Frontal cortex (tissue), 3 donors: ENCODE measurements at regions not wholly inside any gene's neighbourhood (a gene's known extent, or its start where the extent isn't known, plus 50 kb on each side); places are given as distances from the start of the nearest gene placed in this dataset.

Experiments used
- DNase-seq, 2 donors: peaks; one replicate each; pipeline ENCODE4 v3.0.0; 2012; ENCODE audit warnings: low spot score in 2 of 2
- FAIRE-seq: peaks from 2 replicates; lab custom pipeline; 2012; peaks lifted over from hg19 to GRCh38; lab: Jason Lieb, UNC
- donor health status: control.
- donor health status: control.
- donor health status: control.

- FAIRE-seq: no peak
Measured at GRCh38 chr21:41071258-41072171, 96.4 kb upstream of the BACE2 start.

GRCh38 chr21:41073558-41073957 is 94.4 kb upstream of the BACE2 start:
- no peak for DNase-seq
- no peak for FAIRE-seq

More at GRCh38 chr21:41071258-41072171, 96.4 kb upstream of the BACE2 start:
- no peak for DNase-seq

DNA sequence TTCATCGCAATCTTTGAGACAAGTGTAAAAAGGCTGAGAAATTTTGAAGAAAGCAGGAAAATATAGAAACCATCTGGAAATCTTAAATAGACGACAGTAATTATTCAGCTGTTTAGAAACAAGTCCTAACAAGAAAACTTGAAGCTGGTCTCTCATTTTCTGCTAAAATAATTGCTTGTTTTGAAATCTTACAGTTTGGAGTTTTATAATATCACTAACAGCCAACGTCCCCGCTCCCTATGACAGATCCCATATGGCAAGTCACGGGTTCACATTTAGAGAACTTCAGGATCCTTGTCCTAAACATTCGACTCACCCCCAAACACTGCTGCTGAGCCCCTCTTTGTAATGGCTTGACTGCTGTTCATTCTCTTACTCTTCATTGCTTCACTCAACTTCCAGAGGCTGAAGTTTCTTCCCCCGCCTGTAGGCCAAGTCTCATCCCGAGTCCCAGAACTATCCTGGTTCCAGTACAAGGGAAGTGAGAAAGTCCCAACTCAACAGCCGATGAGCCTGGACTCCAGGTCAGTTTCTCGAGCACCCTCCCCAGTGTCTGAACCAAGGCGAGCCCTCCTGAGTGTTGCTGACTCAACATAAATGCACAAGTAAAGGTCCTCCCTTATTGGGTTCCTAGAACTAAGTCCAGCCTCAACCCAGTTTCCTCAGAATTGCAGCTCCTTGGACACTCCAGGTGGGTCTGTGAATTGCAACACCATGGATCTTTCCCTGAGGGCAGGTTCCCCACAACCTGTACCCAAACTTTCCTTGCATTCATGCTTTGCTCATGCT is 93.4 kb upstream of the BACE2 start:
- no peak for DNase-seq

GRCh38 chr21:41075656-41076055 is 92.3 kb upstream of the BACE2 start:
- DNase-seq (no peak), FAIRE-seq (no peak)

More for the DNA sequence above, 93.4 kb upstream of the BACE2 start:
- no peak for FAIRE-seq

DNA sequence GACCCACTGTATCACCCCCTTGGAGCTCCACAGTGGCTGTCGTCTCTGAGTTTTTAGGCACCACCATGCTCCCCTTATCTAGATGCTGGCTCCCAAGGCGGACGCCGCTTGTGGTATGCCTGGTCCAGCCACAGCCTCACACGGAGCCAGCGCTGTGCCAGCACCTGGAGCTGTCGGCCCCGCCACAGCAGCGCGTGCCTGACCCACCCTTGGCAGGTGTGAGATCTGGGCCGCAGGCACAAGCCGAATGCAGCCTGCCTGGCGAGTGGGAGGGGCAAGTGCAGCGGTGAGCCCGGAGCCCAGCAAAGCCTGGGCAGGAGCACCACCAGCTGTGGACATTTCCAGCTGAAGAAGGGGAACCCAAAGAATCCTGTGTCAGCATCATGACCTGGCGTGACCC is 91.9 kb upstream of the BACE2 start:
- FAIRE-seq (no peak), DNase-seq (no peak)

DNA sequence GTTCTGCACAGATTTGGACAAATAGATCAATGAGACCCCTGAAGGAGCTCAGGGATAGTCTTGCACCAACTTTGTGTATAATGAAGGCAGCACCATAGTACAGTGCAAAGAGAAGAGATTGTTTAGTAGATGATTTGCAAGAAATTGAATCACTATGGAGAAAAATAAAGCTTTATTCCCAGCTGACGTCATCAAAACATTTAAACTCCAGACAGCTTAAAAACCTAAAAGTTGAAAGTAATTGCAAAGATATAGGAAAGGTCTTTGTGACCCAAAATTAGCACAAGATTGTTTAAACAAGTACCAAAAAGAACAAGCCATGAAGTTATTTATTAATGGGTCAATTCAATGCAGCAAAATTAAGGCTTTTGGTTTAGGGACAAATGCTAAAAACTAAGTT is 88.8 kb upstream of the BACE2 start:
- DNase-seq: no peak
- no peak for FAIRE-seq

DNA sequence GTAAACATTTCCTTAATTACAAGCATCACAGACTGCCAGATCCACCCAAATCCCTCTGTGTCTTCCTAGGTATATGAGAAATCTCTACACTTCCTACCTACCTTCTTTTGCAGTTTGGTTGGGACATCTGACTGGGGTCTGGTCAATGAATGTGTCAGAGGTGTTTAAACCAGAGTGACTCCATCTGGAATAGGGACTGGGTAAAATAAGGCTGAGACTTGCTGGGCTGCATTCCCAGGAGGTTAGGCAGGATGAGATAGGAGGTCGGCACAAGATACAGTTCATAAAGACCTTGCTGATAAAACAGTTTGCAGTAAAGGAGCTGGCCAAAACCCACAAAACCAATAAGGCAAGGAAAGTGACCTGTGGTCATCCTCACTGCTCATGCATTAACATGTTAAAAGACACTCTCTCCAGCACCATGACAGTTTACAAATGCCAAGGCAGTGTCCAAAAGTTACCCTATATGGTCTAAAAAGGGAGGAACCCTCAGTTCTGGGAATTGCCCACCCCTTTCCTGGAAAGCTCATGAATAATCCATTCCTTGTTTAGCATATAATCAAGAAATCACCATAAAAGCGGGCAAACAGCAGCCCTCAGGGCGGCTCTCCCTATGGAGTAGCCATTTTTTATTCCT is 87.4 kb upstream of the BACE2 start:
- DNase-seq (no peak), FAIRE-seq (no peak)

- FAIRE-seq (no peak), DNase-seq (no peak)
Measured at GRCh38 chr21:41086569-41086968, 81.4 kb upstream of the BACE2 start.

DNA sequence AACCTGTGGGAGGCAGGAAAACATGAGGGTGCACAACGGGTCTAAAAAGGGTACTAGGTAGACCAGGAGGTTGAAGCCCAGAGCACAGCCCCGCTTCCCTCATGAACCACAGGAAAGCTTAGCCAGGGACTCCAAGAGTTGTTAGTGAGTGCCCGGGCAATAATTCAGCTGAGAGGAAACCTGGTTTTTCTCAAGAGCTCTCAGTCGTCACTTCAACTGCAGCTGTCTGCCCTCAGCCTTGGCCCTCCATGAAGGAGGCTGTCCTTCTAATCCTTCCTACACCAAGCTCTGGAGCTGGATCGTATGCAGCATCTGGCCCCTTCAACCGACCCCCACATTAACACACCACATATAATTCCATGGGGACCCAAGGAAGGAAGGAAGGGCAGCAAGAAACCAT is 77.0 kb upstream of the BACE2 start:
- FAIRE-seq: no peak
- no peak for DNase-seq

DNA sequence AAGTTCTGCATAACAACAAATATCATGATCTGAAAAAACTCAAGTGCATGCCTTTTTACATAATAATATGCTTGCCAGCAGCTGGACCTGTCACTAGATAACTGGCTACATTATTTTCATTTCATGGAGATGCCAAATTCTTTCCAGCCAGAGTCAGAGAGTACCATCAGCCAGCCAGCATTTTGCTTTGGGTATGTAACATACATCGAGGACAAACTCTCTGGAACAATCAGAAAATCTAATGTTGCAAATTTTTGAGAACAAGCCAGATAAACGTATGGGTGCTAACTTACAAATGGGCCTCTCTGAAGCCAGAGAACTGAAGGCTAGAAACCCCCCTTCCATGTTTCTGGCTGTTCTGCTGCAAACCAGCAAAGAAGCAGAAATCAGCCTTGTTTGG is 76.3 kb upstream of the BACE2 start:
- DNase-seq (no peak), FAIRE-seq (no peak)

DNA sequence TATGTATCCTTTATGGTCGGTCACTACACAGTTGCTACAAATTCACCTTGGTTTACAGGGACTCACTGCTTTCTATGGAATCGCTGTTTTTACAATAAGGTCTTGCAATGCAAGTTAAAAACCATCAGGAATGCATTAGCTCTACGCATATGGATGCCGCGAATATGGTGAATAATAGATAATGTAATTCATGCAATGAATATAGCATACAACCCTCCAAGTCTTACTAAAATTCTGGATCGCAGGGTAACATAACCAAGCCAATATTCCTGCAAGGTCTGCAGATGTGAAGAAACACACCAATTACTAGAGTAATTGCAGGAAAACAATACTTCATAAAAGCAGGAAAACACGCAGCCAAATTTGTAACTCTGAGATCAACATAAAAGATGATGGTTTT is 75.6 kb upstream of the BACE2 start:
- no peak for FAIRE-seq
- no peak for DNase-seq

- FAIRE-seq: no peak
- DNase-seq: no peak
Measured at GRCh38 chr21:41095983-41096382, 72.0 kb upstream of the BACE2 start.

GRCh38 chr21:41098076-41098475 is 69.9 kb upstream of the BACE2 start:
- DNase-seq (no peak), FAIRE-seq (no peak)

DNA sequence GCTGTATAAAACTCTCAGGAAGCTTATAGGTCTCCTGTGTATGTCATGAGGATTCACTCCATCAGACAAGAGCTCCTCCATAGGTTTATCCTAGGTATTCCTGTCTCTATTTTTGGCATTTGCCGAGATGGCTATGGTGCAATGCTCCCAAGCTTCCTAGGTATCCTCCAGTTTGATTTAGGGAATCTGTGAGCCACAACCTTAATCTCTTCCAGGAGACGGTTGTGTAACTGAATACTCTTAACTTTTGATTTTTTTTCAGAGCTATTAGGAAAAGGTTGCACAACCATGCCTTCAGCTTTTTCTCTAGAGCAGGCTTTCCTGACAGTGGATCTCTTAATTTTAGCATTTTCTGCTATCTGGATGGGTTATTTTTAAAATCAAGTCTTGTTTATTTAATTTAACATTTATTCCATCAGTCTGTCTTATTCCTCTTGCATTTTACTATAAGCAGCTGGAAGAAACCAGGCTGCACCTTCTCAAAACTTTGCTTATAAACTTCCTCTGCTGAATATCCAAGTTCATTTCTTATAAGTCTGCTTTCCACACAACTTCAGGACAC is 69.4 kb upstream of the BACE2 start:
- DNase-seq (no peak), FAIRE-seq (no peak)

GRCh38 chr21:41100826-41101550 is 67.0 kb upstream of the BACE2 start:
- DNase-seq: no peak
- FAIRE-seq: no peak

DNA sequence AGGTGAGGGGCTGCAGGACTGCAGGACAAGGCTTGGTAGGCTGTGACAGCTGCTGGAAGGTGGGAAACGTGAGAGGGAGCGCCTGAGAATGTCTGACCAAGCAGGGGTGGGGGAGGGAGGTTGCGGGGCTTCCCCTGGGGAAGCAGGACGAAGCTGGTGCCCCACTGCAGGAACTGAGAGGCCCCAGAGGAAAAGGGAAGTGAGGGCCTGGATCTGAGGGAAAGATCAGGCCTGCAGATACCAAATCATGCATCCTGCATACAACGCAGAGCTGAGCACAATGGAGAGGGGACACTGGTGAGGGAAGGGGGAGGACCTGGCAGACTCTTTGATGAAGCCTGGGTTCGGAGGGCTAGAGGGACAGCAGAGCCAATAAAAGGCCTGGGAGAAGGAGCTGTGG is 65.7 kb upstream of the BACE2 start:
- FAIRE-seq: no peak
- DNase-seq: no peak

- DNase-seq (no peak), FAIRE-seq (no peak)
Measured at GRCh38 chr21:41107602-41108001, 60.4 kb upstream of the BACE2 start.

DNA sequence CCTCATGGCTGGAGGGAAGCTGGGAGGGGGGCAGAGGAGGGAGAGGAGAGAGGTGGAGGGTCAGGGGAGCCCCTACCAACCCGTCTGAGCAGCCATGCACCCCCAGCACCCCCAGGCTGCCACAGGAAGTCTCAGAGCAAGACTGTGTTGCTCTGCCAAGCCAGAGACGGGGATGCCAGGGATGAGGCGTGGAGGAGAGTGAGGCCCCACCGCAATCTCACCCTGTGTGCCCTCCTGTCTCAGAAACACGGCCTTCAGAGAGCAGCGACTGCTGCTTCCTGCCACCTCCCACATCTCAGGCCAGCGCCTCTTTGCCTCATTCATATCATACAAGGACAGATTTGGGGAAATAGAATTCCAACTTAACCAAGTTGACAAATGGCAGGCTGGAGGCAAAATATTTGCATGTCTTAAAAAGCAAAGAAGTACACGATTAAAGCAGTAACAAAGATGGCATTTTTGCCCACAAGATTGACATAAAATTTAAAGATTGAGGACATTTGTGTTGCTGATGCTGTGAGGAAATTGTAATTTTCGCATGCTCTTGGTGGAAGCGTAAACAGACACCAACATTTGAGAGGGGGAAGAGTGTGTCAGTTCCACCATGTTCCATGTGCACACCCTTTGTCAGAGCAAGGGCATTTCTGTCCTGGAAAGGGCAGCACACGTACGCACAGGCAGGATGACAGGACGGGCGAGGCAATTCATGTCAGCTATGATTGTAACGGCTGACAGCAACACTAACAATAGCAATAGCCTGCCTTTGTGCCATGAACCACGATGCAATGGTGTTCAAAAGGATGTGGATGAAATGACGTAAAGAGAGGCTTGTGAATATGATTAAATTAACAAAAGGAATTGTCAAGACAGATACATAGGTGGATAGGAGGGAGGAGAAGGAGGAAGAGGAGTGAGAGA is 59.0 kb upstream of the BACE2 start:
- DNase-seq (no peak), FAIRE-seq (no peak)

DNA sequence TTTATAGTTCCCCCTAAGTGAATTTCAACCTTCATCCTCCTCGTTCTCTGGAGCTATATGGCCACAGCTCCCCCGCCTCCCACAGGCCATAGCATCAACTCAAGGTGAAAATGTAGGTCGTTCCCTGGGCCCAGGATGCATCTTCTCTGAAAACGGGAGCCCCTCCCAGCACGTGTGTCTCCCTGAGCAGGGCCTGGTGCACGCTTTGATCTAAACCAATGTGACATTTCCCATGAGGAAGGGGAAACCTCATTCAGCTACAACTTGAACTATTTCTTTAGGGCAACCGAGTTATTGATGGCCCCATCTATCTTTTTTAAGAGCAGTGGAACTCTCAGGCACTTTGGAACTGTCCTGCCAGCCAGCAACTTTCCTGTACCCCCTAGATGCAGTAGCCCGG is 57.8 kb upstream of the BACE2 start:
- DNase-seq (no peak), FAIRE-seq (no peak)
